ENCODE measurements at regions not wholly inside any gene's neighbourhood (a gene's known extent, or its start where the extent isn't known, plus 50 kb on each side); places are given as distances from the start of the nearest gene placed in this dataset.

GRCh38 chr1:55534565-55535121 lies 319.5 kb upstream of the USP24 start:
- no peak for DNase-seq
- H3K4me1 ChIP-seq, result no peaks in the 10 kb centered on the region
- WGBS, 5 donors, result 80 to 93% (median 89%) methylated on average over 3 of the region's 3 CpGs
- no peak overlapping the region for H3K4me3 ChIP-seq
- H3K9me3 ChIP-seq, result no peaks in the 10 kb centered on the region
- no peaks in the 10 kb centered on the region for H3K36me3 ChIP-seq
- no peaks in the 10 kb centered on the region for H3K27me3 ChIP-seq (replicated peaks in 1 of 7)
- H3K27ac ChIP-seq, result no peak overlapping the region
- TF ChIP-seq POLR2A (IDR thresholded peaks at IDR 0.05), result no peak
- no peak for TF ChIP-seq POLR2AphosphoS5 (IDR thresholded peaks at IDR 0.05)
- no peak for TF ChIP-seq CTCF (IDR thresholded peaks at IDR 0.05 in 8 of 11, conservative IDR thresholded peaks at IDR 0.05 in 3 of 11)
- intact Hi-C loops (cut with DNase I; ENCODE audit: low total_unique reads), result no loop called here

- Histone ChIP-seq H3K36me3 (no peaks in the 10 kb centered on the region), H3K27me3 (replicated peaks in 1 of 7) (no peaks in the 10 kb centered on the region), H3K9me3 (no peaks in the 10 kb centered on the region), H3K27ac (no peak overlapping the region), H3K4me3 (no peak overlapping the region), H3K4me1 (no peaks in the 10 kb centered on the region)
- no peak for DNase-seq
- intact Hi-C loops (cut with DNase I; ENCODE audit: low total_unique reads), result no loop called here
- TF ChIP-seq POLR2A (IDR thresholded peaks at IDR 0.05), result no peak
- no peak for TF ChIP-seq CTCF (IDR thresholded peaks at IDR 0.05 in 8 of 11, conservative IDR thresholded peaks at IDR 0.05 in 3 of 11)
- TF ChIP-seq POLR2AphosphoS5 (IDR thresholded peaks at IDR 0.05), result no peak
Observed at GRCh38 chr1:55531644-55532043, 316.5 kb upstream of the USP24 start.

- H3K4me3 ChIP-seq, result no peak overlapping the region
- H3K27ac ChIP-seq, result no peak overlapping the region
- no peaks in the 10 kb centered on the region for H3K36me3 ChIP-seq
- intact Hi-C loops (cut with DNase I; ENCODE audit: low total_unique reads), result no loop called here
- no peak for DNase-seq
- no peaks in the 10 kb centered on the region for H3K9me3 ChIP-seq
- WGBS, 5 donors, result 77 to 92% (median 85%) methylated on average over 3 of the region's 3 CpGs
- no peaks in the 10 kb centered on the region for H3K27me3 ChIP-seq (replicated peaks in 1 of 7)
- no peaks in the 10 kb centered on the region for H3K4me1 ChIP-seq
- TF ChIP-seq POLR2AphosphoS5 (IDR thresholded peaks at IDR 0.05) (no peak), POLR2A (IDR thresholded peaks at IDR 0.05) (no peak), CTCF (IDR thresholded peaks at IDR 0.05 in 8 of 11, conservative IDR thresholded peaks at IDR 0.05 in 3 of 11) (no peak)
Observed at GRCh38 chr1:55530749-55531478, 315.8 kb upstream of the USP24 start.

- no peak for DNase-seq
- intact Hi-C loops (cut with DNase I; ENCODE audit: low total_unique reads), result no loop called here
- Histone ChIP-seq H3K27me3 (replicated peaks in 1 of 7) (no peaks in the 10 kb centered on the region), H3K27ac (no peak overlapping the region), H3K36me3 (no peaks in the 10 kb centered on the region), H3K4me3 (no peak overlapping the region), H3K4me1 (no peaks in the 10 kb centered on the region), H3K9me3 (no peaks in the 10 kb centered on the region)
- TF ChIP-seq POLR2AphosphoS5 (IDR thresholded peaks at IDR 0.05) (no peak), POLR2A (IDR thresholded peaks at IDR 0.05) (no peak), CTCF (IDR thresholded peaks at IDR 0.05 in 8 of 11, conservative IDR thresholded peaks at IDR 0.05 in 3 of 11) (no peak)
- WGBS, 5 donors, result 86 to 95% (median 87%) methylated on average over 4 of the region's 4 CpGs
Observed at GRCh38 chr1:55529017-55529416, 313.9 kb upstream of the USP24 start.
